ENCODE measurements at regions not wholly inside any gene's neighbourhood (a gene's known extent, or its start where the extent isn't known, plus 50 kb on each side); places are given as distances from the start of the nearest gene placed in this dataset.

DNA sequence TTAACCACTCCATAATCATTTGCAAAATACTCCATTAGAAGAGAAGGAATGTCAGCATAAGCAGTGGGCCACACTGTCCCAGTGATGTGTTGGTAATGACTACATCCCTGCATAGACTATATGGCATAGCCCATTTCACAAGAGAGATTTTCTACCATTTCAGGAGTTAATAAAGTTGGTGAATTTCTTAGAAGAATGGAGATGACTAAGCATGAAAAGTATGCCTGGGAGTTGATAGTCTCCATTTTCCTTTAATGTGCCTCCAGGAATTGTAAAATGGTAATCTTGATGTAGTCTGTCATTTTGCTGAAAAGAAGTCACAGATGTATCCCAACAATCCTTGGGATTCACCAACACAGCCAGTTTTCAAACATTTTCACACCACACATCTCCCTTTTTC is 608.8 kb upstream of the CHRM3 start:
- DNase-seq, result no peak
- H3K9me3 Mint-ChIP-seq, result peaks cover 0 to 35% (median 8%) of the 10 kb centered on the region in 5 donors
- no peaks in the 10 kb centered on the region for H3K36me3 Mint-ChIP-seq
- Histone ChIP-seq H3K27ac (ENCODE audit: low read depth, low read length) (no peak overlapping the region), H3K27me3 (ENCODE audit: insufficient read depth, low read length, poor library complexity, severe bottlenecking) (no peaks in the 10 kb centered on the region), H3K4me1 (ENCODE audit: insufficient read depth, low read length) (no peaks in the 10 kb centered on the region), H3K9me3 (ENCODE audit: low read length) (no peaks in the 10 kb centered on the region), H3K4me3 (ENCODE audit: low read length) (no peak overlapping the region), H3K36me3 (ENCODE audit: insufficient read depth, low read length) (no peaks in the 10 kb centered on the region)
- H3K27ac Mint-ChIP-seq, result no peak overlapping the region
- no peak overlapping the region for H3K4me3 Mint-ChIP-seq
- ChIA-PET POLR2A (no interaction called here), CTCF (no interaction called here)
- H3K27me3 Mint-ChIP-seq, result no peaks in the 10 kb centered on the region
- H3K4me1 Mint-ChIP-seq, result no peaks in the 10 kb centered on the region

DNA sequence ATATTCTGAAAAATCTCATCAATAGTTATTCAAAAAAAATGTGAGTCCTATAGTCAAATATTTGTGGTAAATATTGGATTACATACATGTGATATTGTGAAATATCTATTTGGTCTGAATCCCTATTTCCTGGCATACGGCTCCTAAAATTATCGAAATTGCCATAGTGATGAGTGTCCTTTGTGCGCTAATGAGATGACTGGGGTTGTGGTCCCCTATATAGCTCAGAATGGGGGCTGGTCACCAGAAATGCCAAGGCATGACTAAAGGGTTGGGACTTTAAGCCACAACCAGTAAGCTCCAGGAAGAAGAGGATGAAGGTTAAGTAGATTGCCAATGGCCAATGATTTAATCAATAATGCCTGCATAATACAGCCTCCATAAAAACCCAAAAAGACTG is 610.2 kb upstream of the CHRM3 start:
- Histone ChIP-seq H3K27me3 (ENCODE audit: insufficient read depth, low read length, poor library complexity, severe bottlenecking) (no peaks in the 10 kb centered on the region), H3K4me1 (ENCODE audit: insufficient read depth, low read length) (no peaks in the 10 kb centered on the region), H3K4me3 (ENCODE audit: low read length) (no peak overlapping the region), H3K27ac (ENCODE audit: low read depth, low read length) (no peak overlapping the region), H3K36me3 (ENCODE audit: insufficient read depth, low read length) (no peaks in the 10 kb centered on the region), H3K9me3 (ENCODE audit: low read length) (no peaks in the 10 kb centered on the region)
- no peak overlapping the region for H3K27ac Mint-ChIP-seq
- no peaks in the 10 kb centered on the region for H3K27me3 Mint-ChIP-seq
- peaks cover 0 to 35% (median 8%) of the 10 kb centered on the region in 5 donors for H3K9me3 Mint-ChIP-seq
- H3K4me1 Mint-ChIP-seq, result no peaks in the 10 kb centered on the region
- DNase-seq, result no peak
- H3K36me3 Mint-ChIP-seq, result no peaks in the 10 kb centered on the region
- no peak overlapping the region for H3K4me3 Mint-ChIP-seq
- POLR2A ChIA-PET, result no interaction called here
- CTCF ChIA-PET, result no interaction called here

DNA sequence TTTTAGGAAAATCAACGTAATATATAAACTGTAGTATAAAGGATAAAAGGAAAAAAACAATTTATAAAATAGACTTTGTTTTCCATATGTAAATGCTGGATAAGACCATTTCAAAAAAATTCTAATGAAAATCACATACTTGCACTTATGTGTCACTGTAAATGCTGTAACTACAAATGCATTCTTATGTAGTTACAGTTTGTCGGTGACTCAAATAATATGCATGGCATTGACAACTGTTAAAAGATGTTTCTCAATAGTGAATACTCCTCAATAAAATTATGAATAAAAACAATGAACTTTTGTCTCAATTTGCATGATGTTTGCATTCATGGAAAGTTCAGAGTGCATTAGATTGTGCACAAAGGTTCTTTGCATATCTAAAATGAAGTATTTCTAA is 614.0 kb upstream of the CHRM3 start:
- ChIA-PET POLR2A (no interaction called here), CTCF (no interaction called here)
- Histone ChIP-seq H3K36me3 (ENCODE audit: insufficient read depth, low read length) (no peaks in the 10 kb centered on the region), H3K4me3 (ENCODE audit: low read length) (no peak overlapping the region), H3K4me1 (ENCODE audit: insufficient read depth, low read length) (no peaks in the 10 kb centered on the region), H3K27ac (ENCODE audit: low read depth, low read length) (no peak overlapping the region), H3K9me3 (ENCODE audit: low read length) (no peaks in the 10 kb centered on the region), H3K27me3 (ENCODE audit: insufficient read depth, low read length, poor library complexity, severe bottlenecking) (no peaks in the 10 kb centered on the region)
- Mint-ChIP-seq H3K9me3 (peaks cover 3 to 22% (median 4%) of the 10 kb centered on the region in 5 donors), H3K27ac (no peak overlapping the region), H3K36me3 (no peaks in the 10 kb centered on the region), H3K4me1 (no peaks in the 10 kb centered on the region), H3K4me3 (no peak overlapping the region), H3K27me3 (no peaks in the 10 kb centered on the region)
- no peak for DNase-seq

DNA sequence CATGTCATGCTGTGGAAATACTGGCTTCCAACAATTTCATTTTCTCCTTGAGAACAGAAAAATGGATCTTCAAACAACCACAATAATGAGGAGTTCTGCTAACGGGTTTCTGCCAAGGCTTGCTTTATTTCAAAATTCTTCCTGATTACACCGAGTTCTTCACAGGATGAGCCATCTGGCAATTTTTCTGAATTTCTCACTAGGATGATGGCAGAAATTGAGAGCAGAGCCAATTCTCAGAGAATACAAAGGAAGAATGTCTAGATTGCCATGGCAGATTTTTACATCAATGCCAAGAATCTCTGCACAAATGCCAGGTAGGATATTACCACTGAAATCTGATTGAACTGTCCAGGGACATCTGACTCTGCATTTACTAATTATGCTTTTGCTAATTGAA is 619.0 kb upstream of the CHRM3 start:
- H3K27me3 Mint-ChIP-seq, result peaks cover 0 to 1% of the 10 kb centered on the region in 2 donors
- H3K9me3 ChIP-seq (ENCODE audit: low read length), result no peaks in the 10 kb centered on the region
- H3K27me3 ChIP-seq (ENCODE audit: insufficient read depth, low read length, poor library complexity, severe bottlenecking), result no peaks in the 10 kb centered on the region
- ChIA-PET POLR2A (no interaction called here), CTCF (no interaction called here)
- no peaks in the 10 kb centered on the region for H3K4me1 ChIP-seq (ENCODE audit: insufficient read depth, low read length)
- peaks cover 9 to 40% (median 23%) of the 10 kb centered on the region in 5 donors for H3K9me3 Mint-ChIP-seq
- H3K4me3 ChIP-seq (ENCODE audit: low read length), result no peak overlapping the region
- DNase-seq, result no peak
- no peak overlapping the region for H3K27ac ChIP-seq (ENCODE audit: low read depth, low read length)
- H3K36me3 Mint-ChIP-seq, result no peaks in the 10 kb centered on the region
- no peaks in the 10 kb centered on the region for H3K36me3 ChIP-seq (ENCODE audit: insufficient read depth, low read length)
- H3K4me1 Mint-ChIP-seq, result no peaks in the 10 kb centered on the region
- no peak overlapping the region for H3K27ac Mint-ChIP-seq
- H3K4me3 Mint-ChIP-seq, result no peak overlapping the region

DNA sequence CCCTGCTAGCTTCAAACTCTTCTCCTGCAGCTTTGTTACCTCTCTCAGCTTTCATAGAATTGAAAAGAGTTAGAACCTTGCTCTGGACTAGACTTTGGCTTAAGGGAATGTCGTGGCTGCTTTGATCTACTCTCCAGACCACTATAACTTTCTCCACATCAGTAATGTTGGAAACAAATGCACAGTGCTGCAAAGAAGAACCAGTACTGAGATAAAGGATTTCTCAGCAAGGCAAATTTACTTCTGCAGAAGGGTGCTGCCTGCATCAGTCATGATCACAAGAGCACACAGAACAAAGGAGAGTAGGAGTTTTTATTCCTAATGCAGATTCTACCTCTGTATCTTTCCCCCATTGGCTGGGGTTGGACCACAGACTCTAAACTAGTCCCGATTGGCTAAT is 621.6 kb upstream of the CHRM3 start:
- DNase-seq, result no peak
- Histone ChIP-seq H3K36me3 (ENCODE audit: insufficient read depth, low read length) (no peaks in the 10 kb centered on the region), H3K4me1 (ENCODE audit: insufficient read depth, low read length) (no peaks in the 10 kb centered on the region), H3K9me3 (ENCODE audit: low read length) (no peaks in the 10 kb centered on the region), H3K27me3 (ENCODE audit: insufficient read depth, low read length, poor library complexity, severe bottlenecking) (no peaks in the 10 kb centered on the region), H3K27ac (ENCODE audit: low read depth, low read length) (no peak overlapping the region), H3K4me3 (ENCODE audit: low read length) (no peak overlapping the region)
- H3K36me3 Mint-ChIP-seq, result no peaks in the 10 kb centered on the region
- ChIA-PET CTCF (no interaction called here), POLR2A (no interaction called here)
- H3K4me1 Mint-ChIP-seq, result no peaks in the 10 kb centered on the region
- peaks cover 0 to 1% of the 10 kb centered on the region in 2 donors for H3K27me3 Mint-ChIP-seq
- no peak overlapping the region for H3K27ac Mint-ChIP-seq
- H3K4me3 Mint-ChIP-seq, result no peak overlapping the region
- H3K9me3 Mint-ChIP-seq, result peaks cover 9 to 27% (median 26%) of the 10 kb centered on the region in 5 donors

DNA sequence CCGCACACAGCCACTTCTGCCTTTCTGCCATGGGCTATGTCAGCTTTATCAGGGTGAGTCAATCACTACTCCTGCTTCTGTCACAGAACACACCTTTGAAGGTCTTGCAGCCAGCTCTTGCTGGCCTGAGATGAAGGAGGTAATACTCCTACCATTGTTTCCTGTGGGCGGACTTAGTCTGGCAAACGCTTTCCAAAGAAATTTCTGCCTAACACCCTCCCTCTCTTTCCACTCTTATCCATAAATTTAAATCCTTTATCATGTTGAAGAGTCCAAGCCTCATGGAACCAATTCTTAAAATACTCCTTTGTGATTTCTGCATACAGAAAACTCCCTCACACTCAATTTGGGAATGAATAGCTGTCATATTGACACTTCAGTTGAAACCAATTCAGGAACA is 633.1 kb upstream of the CHRM3 start:
- Histone ChIP-seq H3K27me3 (ENCODE audit: insufficient read depth, low read length, poor library complexity, severe bottlenecking) (no peaks in the 10 kb centered on the region), H3K36me3 (ENCODE audit: insufficient read depth, low read length) (no peaks in the 10 kb centered on the region), H3K4me3 (ENCODE audit: low read length) (no peak overlapping the region), H3K27ac (ENCODE audit: low read depth, low read length) (no peak overlapping the region), H3K4me1 (ENCODE audit: insufficient read depth, low read length) (no peaks in the 10 kb centered on the region), H3K9me3 (ENCODE audit: low read length) (no peaks in the 10 kb centered on the region)
- H3K36me3 Mint-ChIP-seq, result no peaks in the 10 kb centered on the region
- no peak for DNase-seq
- H3K9me3 Mint-ChIP-seq, result peaks cover 2 to 23% (median 7%) of the 10 kb centered on the region in 5 donors
- no peaks in the 10 kb centered on the region for H3K4me1 Mint-ChIP-seq
- no peak overlapping the region for H3K4me3 Mint-ChIP-seq
- POLR2A ChIA-PET, result no interaction called here
- H3K27me3 Mint-ChIP-seq, result no peaks in the 10 kb centered on the region
- CTCF ChIA-PET, result no interaction called here
- H3K27ac Mint-ChIP-seq, result no peak overlapping the region

DNA sequence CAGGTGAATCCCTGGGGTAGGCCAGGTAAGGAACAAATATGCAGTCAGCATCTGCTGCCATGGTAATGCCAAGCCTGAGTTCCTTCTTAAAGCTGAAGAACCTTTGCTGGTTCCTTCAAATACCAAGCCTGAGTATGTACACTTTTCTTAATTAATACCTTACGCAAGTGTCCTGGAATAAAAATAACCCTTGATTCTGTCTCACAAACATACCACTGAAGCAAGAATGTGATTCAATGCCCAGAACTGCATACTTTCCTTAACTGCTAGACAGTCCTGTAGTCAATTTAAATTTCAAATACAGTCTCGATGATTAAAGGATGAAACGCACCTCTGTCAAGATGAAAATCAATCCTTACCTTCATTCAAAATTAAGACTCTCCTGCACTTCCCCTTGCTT is 634.0 kb upstream of the CHRM3 start:
- H3K9me3 Mint-ChIP-seq, result peaks cover 2 to 23% (median 7%) of the 10 kb centered on the region in 5 donors
- CTCF ChIA-PET, result no interaction called here

DNA sequence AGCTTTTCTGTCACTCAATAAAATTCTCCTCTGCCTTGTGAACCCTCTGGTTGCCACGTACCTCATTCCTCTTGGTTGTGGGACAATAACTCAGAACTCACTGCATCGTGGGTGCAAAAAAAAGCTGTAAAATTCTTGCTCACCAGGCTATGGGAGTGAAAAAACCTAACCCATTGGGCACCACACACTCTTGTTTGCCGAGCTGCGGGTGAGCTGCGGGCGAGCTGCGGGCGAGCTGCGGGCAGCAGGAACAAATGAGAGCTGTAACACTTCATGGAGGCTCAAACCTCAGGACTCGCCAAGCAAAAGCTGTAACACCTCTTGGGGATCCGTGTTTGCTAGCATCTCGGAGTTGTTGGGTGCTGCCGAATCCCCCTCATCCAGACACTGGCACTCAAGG is 641.3 kb upstream of the CHRM3 start:
- H3K27me3 ChIP-seq (ENCODE audit: insufficient read depth, low read length, poor library complexity, severe bottlenecking), result no peaks in the 10 kb centered on the region
- CTCF ChIA-PET, result no interaction called here
- H3K9me3 ChIP-seq (ENCODE audit: low read length), result no peaks in the 10 kb centered on the region
- Mint-ChIP-seq H3K27me3 (no peaks in the 10 kb centered on the region), H3K27ac (no peak overlapping the region), H3K36me3 (no peaks in the 10 kb centered on the region), H3K4me1 (no peaks in the 10 kb centered on the region), H3K4me3 (no peak overlapping the region), H3K9me3 (peaks cover 2 to 18% (median 5%) of the 10 kb centered on the region in 5 donors)
- no peaks in the 10 kb centered on the region for H3K36me3 ChIP-seq (ENCODE audit: insufficient read depth, low read length)
- H3K4me1 ChIP-seq (ENCODE audit: insufficient read depth, low read length), result no peaks in the 10 kb centered on the region
- no peak overlapping the region for H3K27ac ChIP-seq (ENCODE audit: low read depth, low read length)
- H3K4me3 ChIP-seq (ENCODE audit: low read length), result no peak overlapping the region
- POLR2A ChIA-PET, result no interaction called here
- DNase-seq, result no peak

More for the DNA sequence above, 634.0 kb upstream of the CHRM3 start:
- no peaks in the 10 kb centered on the region for H3K36me3 Mint-ChIP-seq
- H3K27ac Mint-ChIP-seq, result no peak overlapping the region
- no peak overlapping the region for H3K27ac ChIP-seq (ENCODE audit: low read depth, low read length)
- no peaks in the 10 kb centered on the region for H3K36me3 ChIP-seq (ENCODE audit: insufficient read depth, low read length)
- H3K4me1 Mint-ChIP-seq, result no peaks in the 10 kb centered on the region
- no peaks in the 10 kb centered on the region for H3K27me3 ChIP-seq (ENCODE audit: insufficient read depth, low read length, poor library complexity, severe bottlenecking)
- H3K4me1 ChIP-seq (ENCODE audit: insufficient read depth, low read length), result no peaks in the 10 kb centered on the region
- H3K4me3 Mint-ChIP-seq, result no peak overlapping the region
- POLR2A ChIA-PET, result no interaction called here
- no peaks in the 10 kb centered on the region for H3K27me3 Mint-ChIP-seq
- H3K9me3 ChIP-seq (ENCODE audit: low read length), result no peaks in the 10 kb centered on the region
- no peak for DNase-seq
- no peak overlapping the region for H3K4me3 ChIP-seq (ENCODE audit: low read length)

DNA sequence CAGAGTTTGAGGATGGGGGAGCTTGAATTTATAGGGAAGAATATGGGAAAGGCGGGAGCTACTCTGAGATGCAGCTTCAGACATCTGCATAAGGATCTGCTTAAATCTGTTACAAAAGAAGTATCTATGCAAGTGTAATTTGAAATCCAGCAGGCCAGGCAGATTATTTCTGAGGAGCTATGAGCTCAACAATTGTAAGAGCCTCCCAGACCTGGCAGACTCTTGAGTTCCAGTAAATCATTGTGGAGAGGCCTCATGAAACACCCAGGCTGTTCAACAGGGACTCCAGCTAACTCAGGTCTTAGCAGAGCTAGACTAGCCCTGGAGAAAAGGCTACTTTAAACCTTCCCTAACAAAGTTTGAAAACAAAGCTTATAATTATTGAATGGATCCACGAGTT is 647.5 kb upstream of the CHRM3 start:
- Mint-ChIP-seq H3K27me3 (no peaks in the 10 kb centered on the region), H3K4me3 (no peak overlapping the region), H3K27ac (no peak overlapping the region), H3K4me1 (no peaks in the 10 kb centered on the region), H3K9me3 (peaks cover 0 to 17% (median 3%) of the 10 kb centered on the region in 5 donors), H3K36me3 (no peaks in the 10 kb centered on the region)
- Histone ChIP-seq H3K4me1 (ENCODE audit: insufficient read depth, low read length) (no peaks in the 10 kb centered on the region), H3K9me3 (ENCODE audit: low read length) (no peaks in the 10 kb centered on the region), H3K27ac (ENCODE audit: low read depth, low read length) (no peak overlapping the region), H3K27me3 (ENCODE audit: insufficient read depth, low read length, poor library complexity, severe bottlenecking) (no peaks in the 10 kb centered on the region), H3K36me3 (ENCODE audit: insufficient read depth, low read length) (no peaks in the 10 kb centered on the region), H3K4me3 (ENCODE audit: low read length) (no peak overlapping the region)
- CTCF ChIA-PET, result no interaction called here
- DNase-seq, result no peak
- POLR2A ChIA-PET, result no interaction called here
